Mucosa of gallbladder (tissue), 1 donor: ENCODE measurements at regions not wholly inside any gene's neighbourhood (a gene's known extent, or its start where the extent isn't known, plus 50 kb on each side); places are given as distances from the start of the nearest gene placed in this dataset.
"Not testable (repeated sequence)": the region's sequence is repeated elsewhere in the genome, so short reads cannot be mapped to it uniquely, and the experiment has no call there.

Source experiments
- DNase-seq: peaks from one replicate; pipeline ENCODE4 v3.0.0-alpha.2; 2020; ENCODE audit warnings: low spot score
- donor health status: DM: no; HTN: no; CAD: no.

DNA sequence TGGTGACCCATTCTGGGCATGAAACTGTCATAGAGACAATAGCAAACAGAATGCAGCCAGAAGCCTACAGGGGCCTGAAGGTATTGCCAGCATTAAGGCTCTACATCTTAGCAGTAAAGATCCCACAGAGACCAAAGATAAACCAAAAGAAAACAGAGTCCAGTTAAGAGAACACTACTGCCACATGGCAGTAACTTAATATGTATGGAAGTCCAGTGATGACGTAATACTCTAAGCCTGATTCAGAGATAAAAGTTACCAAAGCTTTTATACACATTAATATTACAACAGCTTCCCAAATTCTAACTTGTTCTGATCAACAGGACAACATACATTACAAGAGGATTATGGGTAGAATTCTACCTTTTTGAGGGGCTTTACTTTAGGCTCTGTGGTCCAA lies 371.5 kb downstream of the PRELID2 start:
- no peak for DNase-seq

DNA sequence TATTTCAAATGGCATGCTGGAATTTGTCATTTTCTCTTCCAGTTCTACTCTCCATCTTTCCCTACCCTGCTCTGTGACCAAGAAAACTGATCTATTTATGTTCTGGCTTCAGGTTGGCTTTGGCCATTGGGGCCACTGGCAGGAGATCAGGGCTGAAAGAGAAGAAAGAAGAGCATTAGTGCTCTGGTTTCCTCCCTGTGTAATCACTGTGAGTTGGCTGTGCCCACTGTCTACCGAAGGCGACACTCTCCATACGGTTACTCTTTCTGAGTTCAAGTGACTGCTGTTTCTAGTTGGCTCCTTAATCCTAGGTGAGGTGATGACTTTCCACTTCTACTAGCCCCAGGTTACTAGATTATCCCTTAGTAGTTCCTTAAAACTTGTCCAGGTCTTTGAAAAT lies 372.6 kb downstream of the PRELID2 start:
- no peak for DNase-seq

DNA sequence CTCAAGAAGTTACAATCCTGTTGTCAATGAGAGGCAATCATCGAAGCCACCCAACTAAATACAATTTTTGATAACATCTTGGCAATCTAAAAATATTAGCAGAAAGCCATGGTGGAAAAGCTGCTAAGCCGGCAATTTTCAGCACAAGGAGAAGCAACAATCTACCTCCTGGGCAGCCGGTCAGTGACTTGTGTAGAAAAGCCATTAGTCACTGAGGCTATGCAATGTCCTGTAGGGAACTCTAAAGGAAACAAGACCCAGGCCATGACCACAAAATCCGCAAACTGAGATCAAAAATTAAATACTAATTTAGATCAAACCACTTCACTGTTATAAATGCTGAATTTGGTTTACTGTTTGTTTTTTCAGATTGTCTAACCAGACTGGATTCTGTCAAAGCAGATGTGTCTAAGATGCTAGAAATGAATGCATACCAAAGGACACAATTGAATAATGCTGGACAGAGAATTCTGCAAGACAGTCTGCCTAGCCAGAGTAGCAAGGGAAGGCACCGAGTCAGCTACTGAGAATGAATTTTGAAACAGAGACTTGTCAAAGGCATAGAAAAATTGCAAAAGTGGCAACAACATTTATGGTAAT lies 384.8 kb downstream of the PRELID2 start:
- no peak for DNase-seq

- no peak for DNase-seq
These were observed 385.3 kb downstream of the PRELID2 start for GRCh38 chr5:145449794-145450193.

DNA sequence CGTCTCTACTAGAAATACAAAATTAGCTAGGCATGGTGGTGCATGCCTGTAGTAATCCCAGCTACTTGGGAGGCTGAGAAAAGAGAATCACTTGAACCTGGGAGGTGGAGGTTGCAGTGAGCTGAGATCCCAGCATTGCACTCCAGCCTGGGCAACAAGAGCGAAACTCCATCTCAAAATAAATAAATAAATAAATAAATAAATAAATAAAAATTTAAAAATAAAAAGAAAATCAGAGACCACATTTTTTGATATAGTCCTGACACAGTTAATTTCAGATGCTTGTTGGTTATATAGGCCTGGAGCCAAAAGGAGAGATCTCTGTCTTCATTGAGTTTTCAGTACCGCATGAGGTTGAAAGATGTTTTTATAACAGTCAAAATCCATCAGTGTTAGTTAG lies 388.3 kb downstream of the PRELID2 start:
- not testable (repeated sequence) for DNase-seq

DNA sequence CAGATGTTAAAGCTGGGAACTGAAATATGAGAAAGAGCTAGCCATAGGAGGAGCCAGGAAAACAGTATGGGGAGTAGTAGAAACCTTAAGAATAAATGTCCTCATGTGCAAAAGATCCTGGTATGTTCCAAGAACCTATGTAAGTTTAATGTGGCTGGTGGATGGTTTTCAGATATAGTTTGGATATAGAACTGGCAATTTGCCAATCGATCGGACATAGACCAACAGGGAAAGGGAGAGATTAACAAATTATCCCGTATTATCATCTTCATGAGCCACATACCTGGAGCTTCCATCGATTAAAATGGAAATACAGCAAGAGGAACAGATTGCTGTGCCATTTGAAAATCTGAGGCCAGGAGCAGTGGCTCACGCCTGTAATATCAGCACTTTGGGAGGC lies 388.7 kb downstream of the PRELID2 start:
- no peak for DNase-seq

GRCh38 chr5:145445027-145445426 lies 390.1 kb downstream of the PRELID2 start:
- DNase-seq: no peak

DNA sequence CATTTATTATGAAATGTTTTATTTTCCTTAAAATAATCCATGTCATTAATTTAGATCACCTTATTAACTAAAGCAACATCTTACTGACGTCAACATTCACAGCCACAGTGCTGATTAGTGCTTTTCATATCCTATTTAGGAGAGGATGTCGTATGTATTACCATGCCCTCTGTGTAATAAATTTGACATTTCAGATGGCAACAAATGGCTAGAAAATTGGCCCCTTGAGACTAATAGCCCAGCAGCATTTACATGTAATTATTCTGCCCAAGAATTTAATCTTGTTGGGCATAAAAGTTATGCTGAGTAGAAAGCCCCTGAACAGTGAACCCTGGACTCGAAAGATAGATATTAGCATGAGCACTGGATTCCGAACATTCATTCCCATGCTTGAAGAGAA lies 391.2 kb downstream of the PRELID2 start:
- DNase-seq: no peak

DNA sequence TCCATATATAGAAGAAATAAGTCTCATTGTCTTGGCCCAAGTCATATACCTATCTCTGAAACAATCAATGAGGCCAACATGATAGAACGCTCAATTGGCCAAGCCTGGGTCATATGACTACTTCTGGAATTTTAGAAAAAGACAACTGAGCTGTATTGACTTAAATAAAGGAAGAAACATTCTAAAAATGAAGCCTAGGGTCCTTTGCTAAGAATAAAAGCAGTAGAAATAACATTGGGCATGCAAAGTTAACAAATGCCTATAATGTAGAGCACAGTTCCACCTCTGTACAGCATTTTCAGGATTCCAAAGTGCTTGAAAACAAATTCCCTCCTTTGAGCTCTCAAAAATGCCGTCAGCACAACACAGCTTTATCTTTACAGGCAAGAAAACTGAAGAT lies 391.8 kb downstream of the PRELID2 start:
- no peak for DNase-seq

GRCh38 chr5:145442661-145443060 lies 392.5 kb downstream of the PRELID2 start:
- not testable (repeated sequence) for DNase-seq

GRCh38 chr5:145441228-145441627 lies 393.9 kb downstream of the PRELID2 start:
- DNase-seq: no peak

- no peak for DNase-seq
These were observed 397.5 kb downstream of the PRELID2 start for GRCh38 chr5:145437627-145438026.

DNA sequence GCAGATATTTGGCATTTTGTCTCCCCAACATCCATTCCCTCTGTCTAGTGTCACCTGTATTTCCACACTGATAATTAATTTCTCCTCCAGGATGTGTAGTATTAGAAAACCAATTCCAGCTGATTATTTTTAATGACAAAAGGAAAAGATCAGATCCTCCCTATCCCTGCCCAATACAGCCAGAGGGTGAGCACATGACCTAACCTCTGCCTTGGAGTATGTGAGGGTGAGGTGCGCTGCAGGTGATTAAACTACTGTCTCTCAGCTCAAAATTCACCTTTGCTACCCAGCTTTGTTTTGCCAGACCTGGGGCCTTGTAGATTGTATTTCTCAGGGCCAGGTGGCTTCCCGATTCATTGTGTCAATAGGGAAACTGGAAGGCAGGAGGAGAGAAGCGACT lies 402.1 kb downstream of the PRELID2 start:
- DNase-seq: no peak

- no peak for DNase-seq
These were observed 406.0 kb downstream of the PRELID2 start for GRCh38 chr5:145429170-145429569.

GRCh38 chr5:145408048-145408341 lies 427.1 kb downstream of the PRELID2 start:
- no peak for DNase-seq

GRCh38 chr5:145407300-145408047 lies 427.7 kb downstream of the PRELID2 start:
- DNase-seq: no peak

DNA sequence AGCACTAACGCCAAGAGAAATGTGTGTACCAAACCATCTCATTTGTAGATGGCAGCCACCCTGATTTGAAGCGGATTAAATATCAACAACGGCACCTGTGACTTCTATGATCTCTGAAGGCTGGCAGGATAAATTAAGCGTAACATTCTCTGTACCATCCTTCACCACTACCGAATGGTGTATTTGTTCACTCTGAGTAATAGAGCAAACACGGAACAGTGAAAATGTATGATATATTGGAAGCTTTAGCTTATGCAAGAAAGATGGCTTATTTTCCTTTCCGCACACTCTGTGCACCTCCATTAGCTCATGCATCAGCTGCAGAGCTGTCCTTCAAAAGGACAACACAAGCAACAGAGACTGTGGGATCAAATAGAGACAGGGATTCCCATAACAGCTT lies 431.1 kb downstream of the PRELID2 start:
- DNase-seq: no peak

DNA sequence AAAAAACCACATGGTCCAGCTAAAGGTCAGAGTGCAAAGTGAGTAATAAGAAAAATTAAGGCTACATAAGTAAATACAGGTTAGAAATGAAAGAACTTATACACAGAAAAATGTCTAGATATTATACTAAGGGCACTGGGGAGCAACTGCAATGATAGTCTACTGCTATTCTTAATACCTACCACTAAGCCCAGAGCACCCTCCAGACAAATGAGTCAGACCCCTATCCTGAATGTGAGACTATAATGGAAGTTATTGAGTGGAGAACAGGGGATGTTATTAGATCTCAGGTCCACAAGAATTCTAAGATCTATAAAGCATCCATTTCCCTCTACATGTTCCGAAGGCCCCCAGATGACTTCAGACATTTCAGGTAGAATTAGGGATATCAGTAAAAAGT lies 438.3 kb downstream of the PRELID2 start:
- DNase-seq: no peak

GRCh38 chr5:145395151-145395550 lies 440.0 kb downstream of the PRELID2 start:
- not testable (repeated sequence) for DNase-seq

GRCh38 chr5:145393426-145393825 lies 441.7 kb downstream of the PRELID2 start:
- no peak for DNase-seq

DNA sequence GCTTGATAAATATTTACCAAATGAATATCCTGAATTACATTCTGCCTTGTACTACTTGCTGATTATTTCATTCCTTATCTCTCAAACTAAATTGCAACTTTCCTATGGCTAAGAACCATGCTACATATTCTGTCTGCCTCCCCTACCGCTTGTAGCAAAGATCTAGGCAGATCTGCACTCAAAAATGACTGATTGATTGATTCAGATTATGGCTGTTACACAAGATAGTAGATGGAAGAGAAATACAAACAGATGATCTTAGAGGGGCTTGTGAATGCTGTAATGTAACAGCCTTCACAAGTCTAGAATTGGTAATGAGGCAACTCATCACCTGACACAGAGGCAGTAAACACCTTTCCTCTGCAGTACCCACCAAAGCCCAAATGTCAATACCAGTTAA lies 446.1 kb downstream of the PRELID2 start:
- no peak for DNase-seq

DNA sequence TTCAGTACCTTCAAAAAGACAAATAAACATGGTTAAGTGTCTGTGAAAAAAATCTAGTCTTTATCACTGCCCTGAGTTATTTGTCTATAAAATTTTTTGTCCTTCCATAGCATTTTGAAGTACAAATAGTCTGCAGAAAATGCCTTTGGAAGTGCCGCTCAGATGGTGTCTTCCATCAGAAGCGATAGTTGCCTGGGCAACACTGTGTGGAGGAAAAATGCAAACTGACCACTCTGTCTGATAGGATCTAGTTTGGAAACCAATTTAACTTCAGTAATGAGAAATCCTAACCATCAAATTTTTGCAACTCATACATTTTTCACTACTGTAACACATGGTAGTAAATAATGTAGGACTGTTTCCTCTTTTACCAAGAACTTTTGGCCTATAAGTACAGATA lies 449.9 kb downstream of the PRELID2 start:
- DNase-seq: no peak

GRCh38 chr5:145378226-145378625 lies 456.9 kb downstream of the PRELID2 start:
- DNase-seq: no peak

DNA sequence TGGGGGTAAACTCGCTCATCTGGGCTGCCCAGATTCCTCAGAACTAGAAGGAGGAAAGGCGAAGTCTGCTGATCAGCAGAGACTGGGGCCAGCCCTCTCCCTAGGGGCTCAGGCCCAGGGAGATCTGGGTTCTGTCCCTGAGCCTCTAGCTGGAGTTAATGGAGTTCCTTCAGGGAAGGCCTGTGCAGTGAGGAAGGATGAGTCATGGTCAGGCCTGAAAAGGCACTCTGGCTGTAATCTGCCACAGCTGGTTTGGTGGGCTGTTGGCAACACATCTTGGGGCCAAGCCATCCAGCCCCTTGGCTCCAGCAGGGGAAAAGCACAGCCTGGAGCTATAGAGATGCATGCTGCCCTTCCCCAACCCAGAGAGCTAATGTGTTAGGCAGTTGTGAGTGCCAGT lies 459.6 kb downstream of the PRELID2 start:
- no peak for DNase-seq
